Germinal center (tissue), 1 donor: ENCODE measurements at regions not wholly inside any gene's neighbourhood (a gene's known extent, or its start where the extent isn't known, plus 50 kb on each side); places are given as distances from the start of the nearest gene placed in this dataset.

ENCODE experiments used
- DNase-seq: peaks from one replicate; pipeline ENCODE4 v3.0.0; 2012; ENCODE audit warnings: mixed read lengths, low spot score

- no peak for DNase-seq
These were observed 113.0 kb downstream of the PLEKHG1 start for GRCh38 chr6:150712505-150713252.

GRCh38 chr6:150713487-150713886, 113.8 kb downstream of the PLEKHG1 start:
- DNase-seq, result no peak

- DNase-seq, result no peak
These were observed 114.2 kb downstream of the PLEKHG1 start for GRCh38 chr6:150713931-150714330.

- DNase-seq, result no peak
These were observed 115.4 kb downstream of the PLEKHG1 start for GRCh38 chr6:150715133-150715532.

GRCh38 chr6:150717419-150717818, 117.7 kb downstream of the PLEKHG1 start:
- no peak for DNase-seq

GRCh38 chr6:150719099-150719766, 119.5 kb downstream of the PLEKHG1 start:
- DNase-seq, result no peak

GRCh38 chr6:150719831-150720230, 120.1 kb downstream of the PLEKHG1 start:
- no peak for DNase-seq

GRCh38 chr6:150720774-150721233, 121.1 kb downstream of the PLEKHG1 start:
- DNase-seq, result peak; percentile 49

GRCh38 chr6:150721418-150722266, 122.0 kb downstream of the PLEKHG1 start:
- DNase-seq, result no peak

- no peak for DNase-seq
These were observed 123.1 kb downstream of the PLEKHG1 start for GRCh38 chr6:150722614-150723344.

- no peak for DNase-seq
These were observed 123.6 kb downstream of the PLEKHG1 start for GRCh38 chr6:150723345-150723658.

GRCh38 chr6:150723857-150724256, 124.2 kb downstream of the PLEKHG1 start:
- no peak for DNase-seq

- DNase-seq, result no peak
These were observed 126.1 kb downstream of the PLEKHG1 start for GRCh38 chr6:150725795-150726194.

- DNase-seq, result no peak
These were observed 129.6 kb downstream of the PLEKHG1 start for GRCh38 chr6:150729188-150729748.

GRCh38 chr6:150730801-150731457, 131.2 kb downstream of the PLEKHG1 start:
- DNase-seq, result no peak

- no peak for DNase-seq
These were observed 132.6 kb upstream of the MTHFD1L start for GRCh38 chr6:150732765-150733539.

- no peak for DNase-seq
These were observed 131.8 kb upstream of the MTHFD1L start for GRCh38 chr6:150733726-150734125.

- no peak for DNase-seq
These were observed 131.3 kb upstream of the MTHFD1L start for GRCh38 chr6:150734235-150734634.

- no peak for DNase-seq
These were observed 130.1 kb upstream of the MTHFD1L start for GRCh38 chr6:150735341-150735851.

- no peak for DNase-seq
These were observed 127.3 kb upstream of the MTHFD1L start for GRCh38 chr6:150738092-150738629.
